Tibial nerve (tissue), 4 donors: ENCODE measurements at regions not wholly inside any gene's neighbourhood (a gene's known extent, or its start where the extent isn't known, plus 50 kb on each side); places are given as distances from the start of the nearest gene placed in this dataset.

Source experiments
- DNase-seq, 2 donors: peaks; one replicate each; pipeline ENCODE4 v3.0.0-alpha.2; 2019; ENCODE audit warnings: low spot score in 2 of 2
- H3K27ac ChIP-seq, 4 donors: fragments of 200-600 bp; sonication (generic) in 3 of 4; one replicate each; pipeline ENCODE4 v1.5.1; 2017 to 2019; ENCODE audit warnings: mild to moderate bottlenecking in 1 of 4
- H3K27me3 ChIP-seq, 2 donors: fragments of 200-600 bp; sonication (generic) in 1 of 2; one replicate each; pipeline versions ENCODE4 v1.5.1 to v1.6.0; 2017 to 2019
- H3K36me3 ChIP-seq, 3 donors: fragments of 200-600 bp; sonication (generic); one replicate each; pipeline ENCODE4 v1.5.1; 2018 to 2019
- H3K4me1 ChIP-seq, 4 donors: fragments of 200-600 bp; sonication (generic) in 3 of 4; one replicate each; pipeline ENCODE4 v1.5.1; 2017 to 2019
- H3K4me3 ChIP-seq, 4 donors: fragments of 200-600 bp; sonication (generic) in 3 of 4; one replicate each; pipeline ENCODE4 v1.5.1; 2017 to 2019; ENCODE audit warnings: mild to moderate bottlenecking in 1 of 4, moderate library complexity in 1 of 4
- H3K9me3 ChIP-seq, 4 donors: fragments of 200-600 bp; sonication (generic) in 3 of 4; one replicate each; pipeline ENCODE4 v1.5.1; 2017 to 2019
- EP300 ChIP-seq, 2 donors: sonication (generic); formaldehyde crosslinking; IDR thresholded peaks; one replicate each; pipeline ENCODE4 v1.6.1; 2017; ENCODE audit warnings: antibody characterized with exemption in 2 of 2, mild to moderate bottlenecking in 1 of 2
- POLR2A ChIP-seq, 2 donors: fragments of 450-650 bp; IDR thresholded peaks; one replicate each; pipeline ENCODE4 v1.6.1; 2017; ENCODE audit warnings: antibody characterized with exemption in 2 of 2, mild to moderate bottlenecking in 2 of 2, moderate library complexity in 2 of 2
- WGBS, 2 donors: methylation state at CpG; one replicate each; pipeline ENCODE4 v1.1.5; 2018; 5-methylcytosine and 5-hydroxymethylcytosine counted together
- TF ChIP-seq, protein P1 (sequence below), 5 experiments: fragments of 200-600 bp in 3 of 5; fragments of 450-650 bp in 2 of 5; sonication (generic) in 3 of 5; IDR thresholded peaks; one replicate each; pipeline ENCODE4 v1.5.1; 2016 to 2019; ENCODE audit warnings: antibody characterized with exemption in 5 of 5, mild to moderate bottlenecking in 3 of 5, moderate library complexity in 2 of 5

DNA sequence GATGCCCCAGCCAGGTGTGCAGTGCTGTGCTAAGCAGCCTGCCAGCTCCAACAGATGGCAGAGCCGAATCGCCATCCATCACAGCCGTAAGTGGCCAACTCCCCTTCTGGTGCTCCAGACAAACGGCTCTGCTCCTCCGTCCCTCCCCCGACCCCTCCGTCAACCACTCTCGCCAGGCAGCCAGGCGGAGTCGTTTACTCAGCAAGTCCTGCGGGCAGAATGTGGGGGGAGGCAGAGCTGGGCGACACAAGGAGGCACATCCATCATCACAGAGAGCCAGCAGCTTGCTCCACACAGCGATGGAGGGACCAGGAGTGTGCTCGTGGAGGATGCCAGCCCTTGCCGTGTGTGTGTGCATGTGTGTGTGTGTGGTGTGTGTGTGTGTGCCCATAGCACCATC, 206.6 kb upstream of the GRIK3 start:
- WGBS, 2 donors: 52 to 56% methylated on average over 11 to 12 of the region's 15 CpGs

DNA sequence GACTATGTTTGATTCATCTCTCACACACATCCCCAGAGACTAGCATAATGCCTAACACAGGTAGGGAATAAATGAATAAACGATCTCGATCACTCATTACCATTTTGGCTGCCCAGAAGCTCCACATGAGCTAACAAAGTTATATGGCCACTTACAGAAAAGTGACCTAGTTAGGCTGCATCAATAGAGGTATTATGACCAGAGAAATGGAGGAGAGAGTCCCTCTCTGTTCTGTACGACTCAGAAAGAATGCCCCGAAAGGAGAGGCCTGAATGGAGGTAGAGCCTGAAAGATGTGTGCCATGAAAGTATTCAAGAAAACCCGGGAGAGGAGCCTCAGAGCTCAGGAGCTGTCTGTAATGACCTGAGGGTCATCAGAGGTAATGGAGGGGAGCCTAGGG, 208.2 kb upstream of the GRIK3 start:
- Histone ChIP-seq H3K27me3 (no peaks in the 10 kb centered on the region), H3K27ac (no peak overlapping the region), H3K4me3 (no peak overlapping the region), H3K4me1 (peaks cover 0 to 3% (median 0%) of the 10 kb centered on the region in 4 donors), H3K9me3 (no peaks in the 10 kb centered on the region), H3K36me3 (no peaks in the 10 kb centered on the region)
- no peak for DNase-seq
- 67% methylated on average over 5 of the region's 5 CpGs for WGBS, 2 donors
- TF ChIP-seq, protein P1, sequence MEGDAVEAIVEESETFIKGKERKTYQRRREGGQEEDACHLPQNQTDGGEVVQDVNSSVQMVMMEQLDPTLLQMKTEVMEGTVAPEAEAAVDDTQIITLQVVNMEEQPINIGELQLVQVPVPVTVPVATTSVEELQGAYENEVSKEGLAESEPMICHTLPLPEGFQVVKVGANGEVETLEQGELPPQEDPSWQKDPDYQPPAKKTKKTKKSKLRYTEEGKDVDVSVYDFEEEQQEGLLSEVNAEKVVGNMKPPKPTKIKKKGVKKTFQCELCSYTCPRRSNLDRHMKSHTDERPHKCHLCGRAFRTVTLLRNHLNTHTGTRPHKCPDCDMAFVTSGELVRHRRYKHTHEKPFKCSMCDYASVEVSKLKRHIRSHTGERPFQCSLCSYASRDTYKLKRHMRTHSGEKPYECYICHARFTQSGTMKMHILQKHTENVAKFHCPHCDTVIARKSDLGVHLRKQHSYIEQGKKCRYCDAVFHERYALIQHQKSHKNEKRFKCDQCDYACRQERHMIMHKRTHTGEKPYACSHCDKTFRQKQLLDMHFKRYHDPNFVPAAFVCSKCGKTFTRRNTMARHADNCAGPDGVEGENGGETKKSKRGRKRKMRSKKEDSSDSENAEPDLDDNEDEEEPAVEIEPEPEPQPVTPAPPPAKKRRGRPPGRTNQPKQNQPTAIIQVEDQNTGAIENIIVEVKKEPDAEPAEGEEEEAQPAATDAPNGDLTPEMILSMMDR (IDR thresholded peaks at IDR 0.05): no peak
- no peak for TF ChIP-seq EP300 (IDR thresholded peaks at IDR 0.05)
- TF ChIP-seq POLR2A (IDR thresholded peaks at IDR 0.05): no peak

More for the DNA sequence above, 206.6 kb upstream of the GRIK3 start:
- Histone ChIP-seq H3K27ac (no peak overlapping the region), H3K4me3 (no peak overlapping the region), H3K27me3 (no peaks in the 10 kb centered on the region), H3K4me1 (peaks cover 0 to 3% (median 0%) of the 10 kb centered on the region in 4 donors), H3K9me3 (peaks cover 0 to 6% (median 0%) of the 10 kb centered on the region in 4 donors), H3K36me3 (no peaks in the 10 kb centered on the region)
- DNase-seq: no peak
- no peak for TF ChIP-seq EP300 (IDR thresholded peaks at IDR 0.05)
- TF ChIP-seq, protein P1 (IDR thresholded peaks at IDR 0.05): no peak
- TF ChIP-seq POLR2A (IDR thresholded peaks at IDR 0.05): no peak

DNA sequence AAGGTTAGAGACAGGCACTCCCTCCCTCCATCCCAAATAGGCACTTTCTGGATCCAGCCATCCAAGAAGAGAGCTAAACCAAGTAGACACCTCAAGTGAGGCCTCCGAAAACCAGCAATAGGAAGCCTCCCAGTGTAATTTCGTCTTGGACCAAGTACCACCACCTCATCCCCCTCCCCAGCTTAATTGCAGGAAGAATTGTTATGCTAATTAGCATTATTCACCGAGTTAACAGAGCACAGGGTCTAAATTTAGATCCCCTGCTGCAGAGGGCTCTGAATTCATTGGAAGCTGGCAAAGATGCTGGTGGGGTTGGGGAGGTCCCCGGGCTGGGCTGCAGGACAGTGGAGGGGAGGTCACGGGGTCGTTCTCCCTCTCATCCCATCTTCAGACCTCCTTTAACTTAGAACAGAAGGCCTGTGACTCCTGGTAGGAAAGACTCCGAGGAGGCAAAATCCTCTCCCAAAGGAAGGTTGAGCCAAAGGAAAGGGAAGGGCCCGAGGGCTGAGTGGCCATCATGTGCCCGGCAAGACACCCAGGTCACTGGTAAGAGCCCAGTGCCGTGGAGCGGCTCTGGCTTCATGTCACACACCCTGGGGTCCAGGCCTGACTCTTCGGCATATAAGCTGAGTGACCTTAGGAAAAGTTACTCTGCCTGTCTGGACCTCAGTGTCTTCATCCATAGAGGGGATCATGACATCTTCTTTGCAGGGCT, 209.2 kb upstream of the GRIK3 start:
- Histone ChIP-seq H3K36me3 (no peaks in the 10 kb centered on the region), H3K4me3 (no peak overlapping the region), H3K4me1 (no peaks in the 10 kb centered on the region), H3K27me3 (no peaks in the 10 kb centered on the region), H3K9me3 (no peaks in the 10 kb centered on the region), H3K27ac (no peak overlapping the region)
- WGBS, 2 donors: 56 to 61% methylated on average over 12 of the region's 12 CpGs
- DNase-seq: no peak
- TF ChIP-seq, protein P1 (IDR thresholded peaks at IDR 0.05): no peak
- TF ChIP-seq POLR2A (IDR thresholded peaks at IDR 0.05) (no peak), EP300 (IDR thresholded peaks at IDR 0.05) (no peak)

DNA sequence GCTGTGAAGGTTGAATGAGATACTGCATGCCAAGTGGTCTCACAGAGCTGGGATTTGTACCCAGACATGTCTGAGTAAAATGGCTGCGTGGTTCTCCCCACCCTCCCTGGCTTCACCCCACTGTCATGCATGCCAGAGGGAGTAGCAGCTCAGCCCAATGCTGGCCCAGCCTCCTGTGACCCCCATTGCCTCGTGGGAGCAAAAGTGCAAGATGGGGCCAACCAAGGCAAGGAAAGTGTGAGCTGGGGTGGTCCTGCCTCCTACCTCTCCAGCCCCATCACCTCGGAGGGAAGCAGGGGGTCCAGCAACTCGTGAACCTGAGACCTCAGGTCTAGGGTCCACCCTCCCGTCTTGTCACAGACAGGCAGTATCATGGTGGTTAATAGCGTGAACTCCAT, 209.8 kb upstream of the GRIK3 start:
- TF ChIP-seq POLR2A (IDR thresholded peaks at IDR 0.05) (no peak), EP300 (IDR thresholded peaks at IDR 0.05) (no peak)
- TF ChIP-seq, protein P1 (IDR thresholded peaks at IDR 0.05): no peak

DNA sequence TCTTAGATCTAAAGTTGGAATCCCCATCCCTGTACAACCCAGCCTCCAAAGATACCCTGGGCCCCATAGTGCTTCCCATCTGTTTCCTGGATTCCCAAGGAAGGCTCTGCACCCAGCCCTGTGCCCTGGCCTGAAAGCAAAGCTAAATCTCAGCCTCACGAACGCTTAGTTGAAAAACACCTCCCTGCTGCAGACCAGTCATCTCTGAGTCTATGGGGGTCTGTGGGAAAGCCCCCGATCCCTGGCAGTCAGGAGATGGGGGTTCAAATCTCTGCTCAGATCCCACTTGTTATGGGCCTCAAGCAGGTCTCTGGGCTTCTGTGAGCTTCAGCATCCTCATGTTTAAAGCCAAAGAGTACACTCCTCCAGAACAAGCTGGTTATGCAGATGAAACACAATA, 210.5 kb upstream of the GRIK3 start:
- H3K4me3 ChIP-seq: no peak overlapping the region
- H3K27me3 ChIP-seq: no peaks in the 10 kb centered on the region
- H3K27ac ChIP-seq: no peak overlapping the region
- H3K9me3 ChIP-seq: no peaks in the 10 kb centered on the region
- 84 to 90% methylated on average over 3 of the region's 3 CpGs for WGBS, 2 donors
- no peak for DNase-seq
- no peaks in the 10 kb centered on the region for H3K36me3 ChIP-seq
- no peak for TF ChIP-seq POLR2A (IDR thresholded peaks at IDR 0.05)
- H3K4me1 ChIP-seq: no peaks in the 10 kb centered on the region

More for the DNA sequence above, 209.8 kb upstream of the GRIK3 start:
- no peaks in the 10 kb centered on the region for H3K27me3 ChIP-seq
- no peak overlapping the region for H3K4me3 ChIP-seq
- H3K4me1 ChIP-seq: no peaks in the 10 kb centered on the region
- no peak overlapping the region for H3K27ac ChIP-seq
- no peak for DNase-seq
- 76 to 80% methylated on average over 4 to 6 of the region's 6 CpGs for WGBS, 2 donors
- H3K36me3 ChIP-seq: no peaks in the 10 kb centered on the region
- no peaks in the 10 kb centered on the region for H3K9me3 ChIP-seq
